LoVo (cell line): ENCODE measurements at regions not wholly inside any gene's neighbourhood (a gene's known extent, or its start where the extent isn't known, plus 50 kb on each side); places are given as distances from the start of the nearest gene placed in this dataset.
"Not testable (repeated sequence)": the region's sequence is repeated elsewhere in the genome, so short reads cannot be mapped to it uniquely, and the experiment has no call there.

Experiments
- DNase-seq: peaks from one replicate; pipeline ENCODE4 v3.0.0-alpha.2; 2016; ENCODE audit warnings: low spot score

DNA sequence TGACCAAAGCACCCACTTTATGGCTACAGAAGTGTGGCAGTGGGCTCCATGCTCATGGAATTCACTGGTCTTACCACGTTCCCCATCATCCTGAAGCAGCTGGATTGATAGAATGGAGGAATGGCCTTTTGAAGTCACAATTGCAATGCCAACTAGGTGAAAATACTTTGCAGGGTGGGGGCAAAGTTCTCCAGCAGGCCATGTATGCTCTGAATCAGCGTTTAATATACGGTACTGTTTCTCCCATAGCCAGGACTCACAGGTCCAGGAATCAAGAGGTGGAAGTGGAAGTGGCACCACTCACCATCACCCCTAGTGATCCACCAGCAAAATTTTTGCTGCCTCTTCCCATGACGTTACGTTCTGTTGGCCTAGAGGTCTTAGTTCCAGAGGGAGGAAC lies 60.5 kb upstream of the GMDS start:
- DNase-seq = no peak

DNA sequence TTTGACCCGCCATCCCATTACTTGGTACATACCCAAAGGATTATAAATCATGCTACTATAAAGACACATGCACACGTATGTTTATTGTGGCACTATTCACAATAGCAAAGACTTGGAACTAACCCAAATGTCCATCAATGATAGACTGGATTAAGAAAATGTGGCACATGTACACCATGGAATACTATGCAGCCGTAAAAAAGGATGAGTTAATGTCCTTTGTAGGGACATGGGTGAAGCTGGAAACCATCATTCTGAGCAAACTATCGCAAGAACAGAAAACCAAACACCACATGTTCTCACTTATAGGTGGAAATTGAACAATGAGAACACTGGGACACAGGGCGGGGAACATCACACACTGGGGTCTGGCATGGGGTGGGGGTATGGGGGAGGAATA lies 57.1 kb upstream of the GMDS start:
- not testable (repeated sequence) for DNase-seq

DNA sequence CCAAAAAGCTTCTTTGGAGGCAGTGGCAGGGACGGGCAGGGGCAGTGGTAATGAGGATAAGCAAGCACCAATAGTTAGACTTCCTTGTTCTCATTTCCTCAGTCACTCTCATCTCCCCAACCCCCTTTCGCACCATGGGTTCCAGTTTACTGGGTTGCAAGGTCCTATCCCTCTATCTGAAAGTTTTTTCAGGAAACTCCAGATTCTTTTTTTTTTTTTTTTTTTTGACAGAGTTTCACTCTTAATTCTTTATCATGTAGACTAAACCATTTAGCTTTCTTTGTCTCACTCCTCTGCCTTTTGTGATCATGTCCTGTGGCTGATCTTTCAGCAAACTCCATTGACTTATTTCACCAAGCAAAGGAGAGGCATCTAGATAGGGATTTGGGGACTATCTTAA lies 51.4 kb upstream of the GMDS start:
- DNase-seq = no peak
